GM13976 (cell line): ENCODE measurements at regions not wholly inside any gene's neighbourhood (a gene's known extent, or its start where the extent isn't known, plus 50 kb on each side); places are given as distances from the start of the nearest gene placed in this dataset.

Experiments used
- DNase-seq: peaks from one replicate; pipeline ENCODE4 v3.0.0; 2012; ENCODE audit warnings: low spot score
- in situ Hi-C: fragments of 300-500 bp; cut with MboI; formaldehyde crosslinking; loops from one replicate; pipeline ENCODE4 v1.12.0; 2022; ENCODE audit warnings: low sequenced_read_pairs, mixed read lengths, inconsistent platforms; ENCODE audit not compliant: unreplicated experiment
- TF ChIP-seq, protein P1 (sequence below): IDR thresholded peaks from 2 replicates; pipeline ENCODE4 v1.5.1; 2012; ENCODE audit warnings: borderline replicate concordance, mild to moderate bottlenecking; ENCODE audit not compliant: insufficient read depth; ENCODE audit errors: extremely low read depth, missing control alignments, control extremely low read depth

DNA sequence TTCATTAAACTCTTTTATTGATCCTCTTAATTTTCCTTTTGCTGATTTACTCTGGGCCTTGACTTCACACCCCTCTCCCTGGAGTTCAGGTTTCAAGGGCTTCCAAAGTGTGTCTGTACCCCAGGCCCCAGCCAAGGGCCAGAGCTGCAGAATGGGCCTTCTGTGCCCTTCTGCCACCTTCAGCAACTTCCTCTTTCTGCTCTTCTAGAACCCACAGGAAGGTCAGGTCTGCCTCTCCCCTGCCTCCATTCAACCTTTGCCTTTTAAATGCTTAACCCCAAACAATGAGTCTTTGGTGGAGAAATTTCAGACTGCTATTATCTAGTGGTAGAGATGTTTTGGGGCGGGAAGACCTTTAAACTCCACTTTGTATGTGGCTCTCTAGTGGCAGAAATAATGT is 63.1 kb downstream of the TSN start:
- TF ChIP-seq, protein P1, sequence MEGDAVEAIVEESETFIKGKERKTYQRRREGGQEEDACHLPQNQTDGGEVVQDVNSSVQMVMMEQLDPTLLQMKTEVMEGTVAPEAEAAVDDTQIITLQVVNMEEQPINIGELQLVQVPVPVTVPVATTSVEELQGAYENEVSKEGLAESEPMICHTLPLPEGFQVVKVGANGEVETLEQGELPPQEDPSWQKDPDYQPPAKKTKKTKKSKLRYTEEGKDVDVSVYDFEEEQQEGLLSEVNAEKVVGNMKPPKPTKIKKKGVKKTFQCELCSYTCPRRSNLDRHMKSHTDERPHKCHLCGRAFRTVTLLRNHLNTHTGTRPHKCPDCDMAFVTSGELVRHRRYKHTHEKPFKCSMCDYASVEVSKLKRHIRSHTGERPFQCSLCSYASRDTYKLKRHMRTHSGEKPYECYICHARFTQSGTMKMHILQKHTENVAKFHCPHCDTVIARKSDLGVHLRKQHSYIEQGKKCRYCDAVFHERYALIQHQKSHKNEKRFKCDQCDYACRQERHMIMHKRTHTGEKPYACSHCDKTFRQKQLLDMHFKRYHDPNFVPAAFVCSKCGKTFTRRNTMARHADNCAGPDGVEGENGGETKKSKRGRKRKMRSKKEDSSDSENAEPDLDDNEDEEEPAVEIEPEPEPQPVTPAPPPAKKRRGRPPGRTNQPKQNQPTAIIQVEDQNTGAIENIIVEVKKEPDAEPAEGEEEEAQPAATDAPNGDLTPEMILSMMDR = no peak
- in situ Hi-C loops = no loop called here
- DNase-seq = no peak

DNA sequence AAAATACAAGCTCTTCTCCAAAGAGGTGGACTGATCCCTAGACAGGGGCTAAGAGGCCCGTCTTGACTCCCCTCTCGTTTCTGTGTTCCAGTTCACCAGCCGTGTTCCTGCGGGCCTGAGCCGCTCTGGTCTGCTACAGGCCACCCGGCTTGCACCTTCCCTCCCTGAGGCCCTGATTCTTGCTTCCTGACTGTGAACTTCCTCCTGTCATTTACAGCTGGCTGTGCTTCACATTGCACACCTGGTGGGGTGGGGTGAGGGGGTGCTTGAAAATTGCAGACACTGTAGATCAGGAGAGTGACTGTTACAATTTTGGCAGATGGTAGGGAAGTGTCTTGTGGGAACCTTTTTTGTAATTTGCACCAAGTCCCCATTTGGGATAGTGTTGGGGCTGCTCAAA is 64.4 kb downstream of the TSN start:
- TF ChIP-seq, protein P1 = no peak
- in situ Hi-C loops = no loop called here
- DNase-seq = no peak

DNA sequence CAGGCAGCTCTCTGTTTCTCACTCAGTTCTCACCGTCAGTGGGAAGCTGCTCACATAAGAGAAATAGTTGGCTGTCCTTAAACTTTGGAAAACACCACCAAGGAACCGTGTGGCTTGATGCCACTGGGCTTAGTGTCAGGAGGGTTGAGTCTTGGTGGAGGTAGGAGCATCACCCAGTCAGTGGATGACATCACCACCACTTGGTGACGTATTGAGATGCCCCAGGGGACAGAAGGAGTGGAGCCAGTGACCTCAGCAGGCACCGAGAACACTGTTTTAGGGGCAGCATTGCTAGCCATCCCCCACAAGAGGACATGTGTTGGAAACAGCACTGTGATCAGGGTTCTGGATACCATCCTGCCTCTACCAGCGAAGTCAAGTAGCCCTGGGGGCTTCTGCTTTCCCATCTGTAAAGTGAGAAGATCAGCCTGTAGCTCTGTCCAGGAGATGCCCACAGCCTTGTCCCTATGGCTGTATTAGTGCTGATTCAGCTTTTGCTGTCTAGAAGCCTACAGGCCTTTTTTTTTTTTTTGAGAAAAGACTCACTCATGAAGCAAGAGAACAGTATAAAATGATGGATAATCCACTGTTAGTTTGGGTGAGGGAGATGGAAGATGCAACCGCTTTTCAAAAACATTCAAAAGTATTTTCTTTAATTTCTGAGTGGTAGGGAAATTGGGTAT is 66.2 kb downstream of the TSN start:
- in situ Hi-C loops = no loop called here
- TF ChIP-seq, protein P1 = no peak

DNA sequence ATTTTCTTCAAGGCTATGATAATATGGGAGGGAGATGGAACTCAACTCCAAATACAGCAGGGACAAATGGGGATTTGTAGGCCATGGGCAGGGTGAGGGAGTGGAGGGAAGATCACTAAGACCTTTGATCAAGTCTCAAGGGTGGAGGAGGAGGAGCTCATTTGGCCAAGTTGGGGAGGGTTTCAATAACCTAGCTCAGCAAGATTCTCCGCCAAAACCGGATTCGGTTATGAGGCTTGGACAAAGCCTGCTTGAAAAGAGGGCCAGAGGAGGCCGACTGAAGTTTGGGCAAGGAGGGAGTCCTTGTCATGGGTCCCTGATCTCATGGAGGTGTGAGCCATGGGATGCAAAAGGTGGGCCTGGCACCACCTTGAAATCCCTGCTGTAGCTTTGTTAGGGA is 68.8 kb downstream of the TSN start:
- in situ Hi-C loops = no loop called here
- DNase-seq = no peak
- TF ChIP-seq, protein P1 = no peak

More for the DNA sequence above, 66.2 kb downstream of the TSN start:
- DNase-seq = no peak

DNA sequence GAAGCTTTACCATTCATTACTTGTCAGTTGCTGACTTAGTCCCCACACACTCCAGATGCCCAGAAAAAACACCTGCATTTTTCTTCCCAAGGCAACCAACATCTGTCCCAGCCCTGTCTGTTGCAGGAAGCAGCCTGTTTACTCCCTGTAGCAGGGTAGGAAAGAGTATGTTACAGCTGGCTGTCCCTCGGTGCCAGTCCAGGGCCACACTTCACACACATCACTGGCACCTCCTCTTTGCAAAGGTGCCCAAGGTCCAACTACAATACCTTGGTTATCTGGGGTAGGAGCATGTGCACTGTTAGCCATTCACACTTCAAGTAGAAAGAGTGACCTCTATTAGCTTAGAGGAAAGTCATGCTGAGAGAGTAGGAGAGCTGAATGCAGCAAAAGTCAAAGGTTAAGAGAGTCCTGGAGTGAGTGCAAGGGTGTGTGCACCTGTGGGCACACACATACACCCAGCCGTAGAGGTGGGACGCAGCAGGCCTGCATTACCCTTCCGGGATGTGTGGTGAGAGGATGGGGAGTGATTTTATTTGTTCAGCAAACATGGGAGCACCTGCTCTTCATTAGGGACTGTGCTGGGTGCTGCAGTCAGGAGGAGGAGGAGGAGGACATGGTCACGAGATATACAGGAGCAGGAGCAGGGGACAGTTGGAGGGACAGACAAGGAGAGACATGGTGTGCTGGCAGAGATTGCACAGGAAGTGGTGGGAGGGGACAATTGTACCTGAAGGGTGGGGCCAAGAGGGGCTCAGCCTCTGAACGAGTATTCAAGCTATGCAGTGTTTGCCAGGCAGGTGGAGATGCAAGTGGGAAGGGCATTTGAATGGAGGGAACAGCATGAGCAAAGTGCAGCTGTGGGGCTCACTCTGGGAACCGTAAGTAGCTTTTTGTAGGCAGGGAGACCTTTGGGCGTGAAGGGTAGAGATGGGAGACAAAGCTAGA is 69.8 kb downstream of the TSN start:
- in situ Hi-C loops = no loop called here
- DNase-seq = no peak
- TF ChIP-seq, protein P1 = no peak

DNA sequence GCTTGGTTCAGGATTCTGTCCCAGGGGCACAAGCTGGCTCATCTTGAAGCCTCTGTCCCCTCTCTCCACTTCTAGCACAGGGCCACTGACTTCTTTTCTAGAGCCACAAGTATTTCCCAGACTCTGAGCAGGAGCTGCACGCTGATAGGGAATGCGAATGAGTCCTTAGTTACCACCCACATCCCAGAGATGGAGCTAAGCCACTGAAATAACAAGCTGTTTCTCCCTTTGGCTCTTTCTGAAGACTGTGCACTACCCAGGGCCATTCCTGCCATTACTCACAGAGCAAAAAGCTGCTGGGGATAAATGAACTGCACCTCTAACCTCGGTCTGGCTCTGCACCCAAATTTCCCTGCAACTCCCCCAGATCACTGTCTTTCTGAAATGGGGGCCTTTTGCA is 70.6 kb downstream of the TSN start:
- DNase-seq = no peak
- TF ChIP-seq, protein P1 = no peak
- in situ Hi-C loops = no loop called here
